Activated naive CD4-positive, alpha-beta T cell treated with anti-CD3 and anti-CD28 coated beads, Interleukin-2, amount 50 U/mL, for 24 hours (primary cell): ENCODE measurements at regions not wholly inside any gene's neighbourhood (a gene's known extent, or its start where the extent isn't known, plus 50 kb on each side); places are given as distances from the start of the nearest gene placed in this dataset.

Experiments used
- H3K27ac Mint-ChIP-seq: one replicate; pipeline ENCODE4 v1.8.0; 2021; ENCODE audit warnings: mild to moderate bottlenecking, mixed read lengths
- H3K27me3 Mint-ChIP-seq: one replicate; pipeline ENCODE4 v1.8.0; 2021; ENCODE audit warnings: mixed read lengths
- H3K36me3 Mint-ChIP-seq: one replicate; pipeline ENCODE4 v1.8.0; 2021; ENCODE audit warnings: mixed read lengths
- H3K4me1 Mint-ChIP-seq: one replicate; pipeline ENCODE4 v1.8.0; 2021; ENCODE audit warnings: mixed read lengths
- H3K4me3 Mint-ChIP-seq: one replicate; pipeline ENCODE4 v1.8.0; 2021; ENCODE audit warnings: mild to moderate bottlenecking, mixed read lengths
- H3K9me3 Mint-ChIP-seq: one replicate; pipeline ENCODE4 v1.8.0; 2021; ENCODE audit warnings: mixed read lengths

DNA sequence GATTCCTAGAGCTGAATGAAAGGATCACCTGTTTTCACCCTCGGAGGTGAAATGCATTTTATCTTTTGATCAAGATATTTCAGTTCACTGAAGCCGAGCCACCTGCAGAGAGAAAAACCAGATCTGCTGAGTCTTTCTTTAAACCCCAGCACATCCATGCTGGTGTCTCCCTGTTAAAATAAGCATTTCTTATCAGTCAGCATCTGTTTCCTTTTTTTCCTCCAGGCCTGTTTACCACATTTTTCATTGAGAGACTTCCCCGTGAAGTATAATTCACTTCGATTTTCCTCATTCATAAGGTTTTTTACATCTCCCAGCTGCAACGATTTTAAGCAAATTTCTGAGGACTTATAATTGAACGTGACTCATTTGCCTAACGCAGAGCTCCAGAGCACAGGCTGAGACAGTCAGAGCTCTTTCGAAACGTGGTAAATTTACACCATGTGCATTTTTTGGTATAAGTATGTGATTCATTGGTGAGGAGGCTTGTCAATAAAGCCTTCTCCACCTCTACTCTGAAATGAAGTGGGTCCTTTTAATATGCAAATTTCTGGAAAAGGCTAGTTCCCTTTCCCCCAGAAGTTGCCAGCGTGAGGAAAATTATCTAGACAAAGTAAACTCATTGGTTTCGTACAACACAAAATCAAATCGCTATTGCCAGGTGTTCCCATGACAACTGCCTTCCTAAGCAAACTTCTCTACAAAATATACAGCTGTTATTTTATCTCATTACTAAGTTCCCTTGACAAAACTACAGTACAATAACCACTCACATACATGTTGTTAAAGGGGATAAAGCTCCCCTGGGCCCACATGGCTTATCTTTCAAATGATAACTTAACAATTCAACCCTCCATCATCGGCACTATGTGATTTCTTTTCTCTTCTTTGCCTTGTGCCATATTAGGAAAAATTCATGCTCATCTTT lies 374.8 kb upstream of the AKR1E2 start:
- H3K27ac Mint-ChIP-seq: no peak overlapping the region
- no peaks in the 10 kb centered on the region for H3K9me3 Mint-ChIP-seq
- no peaks in the 10 kb centered on the region for H3K36me3 Mint-ChIP-seq
- peaks cover 11% of the 10 kb centered on the region for H3K27me3 Mint-ChIP-seq
- H3K4me1 Mint-ChIP-seq: peaks cover 12% of the 10 kb centered on the region
- H3K4me3 Mint-ChIP-seq: no peak overlapping the region

DNA sequence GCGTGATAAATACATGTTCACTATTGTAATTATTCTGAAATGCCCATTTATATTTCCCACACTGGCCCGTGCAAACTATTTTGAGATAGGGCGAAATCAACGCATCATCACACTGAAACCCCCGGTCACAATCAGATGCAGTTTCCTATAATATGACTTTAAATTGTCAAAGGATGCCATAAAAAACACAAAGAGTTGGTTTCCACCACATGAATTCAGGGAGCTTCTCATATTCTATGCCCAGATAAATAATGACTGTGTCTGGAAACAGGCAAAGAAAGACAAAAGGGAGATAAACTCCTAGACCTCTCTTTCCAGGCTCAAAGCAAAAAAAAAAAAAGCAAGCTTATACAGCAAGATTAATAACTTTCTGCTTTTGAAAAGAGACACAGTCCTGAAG lies 375.8 kb upstream of the AKR1E2 start:
- no peaks in the 10 kb centered on the region for H3K9me3 Mint-ChIP-seq
- H3K27ac Mint-ChIP-seq: no peak overlapping the region
- H3K36me3 Mint-ChIP-seq: no peaks in the 10 kb centered on the region
- H3K4me1 Mint-ChIP-seq: peaks cover 12% of the 10 kb centered on the region
- no peak overlapping the region for H3K4me3 Mint-ChIP-seq
- peaks cover 13% of the 10 kb centered on the region for H3K27me3 Mint-ChIP-seq

DNA sequence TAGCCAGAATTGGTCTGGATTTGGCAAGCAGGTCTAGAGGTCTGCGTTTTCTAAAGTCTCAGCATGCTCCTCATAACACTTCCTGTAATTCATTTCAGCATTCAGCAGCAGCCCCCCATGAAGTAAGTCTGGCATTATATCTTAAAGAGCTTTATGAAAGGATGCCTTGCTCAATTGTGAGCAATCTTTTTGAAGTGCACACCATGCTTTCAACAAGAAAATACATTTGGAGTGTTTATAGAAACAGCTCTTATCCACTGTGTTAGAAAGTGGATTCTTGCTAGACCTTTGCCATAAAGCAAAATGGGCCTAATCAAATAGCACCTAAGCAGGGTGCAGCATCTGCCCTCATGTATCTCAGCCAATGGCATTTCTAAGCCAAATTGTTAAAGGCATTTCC lies 378.0 kb upstream of the AKR1E2 start:
- H3K27ac Mint-ChIP-seq: no peak overlapping the region
- H3K36me3 Mint-ChIP-seq: peaks cover 1% of the 10 kb centered on the region
- no peak overlapping the region for H3K4me3 Mint-ChIP-seq
- peaks cover 12% of the 10 kb centered on the region for H3K4me1 Mint-ChIP-seq
- H3K27me3 Mint-ChIP-seq: peaks cover 8% of the 10 kb centered on the region
- H3K9me3 Mint-ChIP-seq: peaks cover 12% of the 10 kb centered on the region

DNA sequence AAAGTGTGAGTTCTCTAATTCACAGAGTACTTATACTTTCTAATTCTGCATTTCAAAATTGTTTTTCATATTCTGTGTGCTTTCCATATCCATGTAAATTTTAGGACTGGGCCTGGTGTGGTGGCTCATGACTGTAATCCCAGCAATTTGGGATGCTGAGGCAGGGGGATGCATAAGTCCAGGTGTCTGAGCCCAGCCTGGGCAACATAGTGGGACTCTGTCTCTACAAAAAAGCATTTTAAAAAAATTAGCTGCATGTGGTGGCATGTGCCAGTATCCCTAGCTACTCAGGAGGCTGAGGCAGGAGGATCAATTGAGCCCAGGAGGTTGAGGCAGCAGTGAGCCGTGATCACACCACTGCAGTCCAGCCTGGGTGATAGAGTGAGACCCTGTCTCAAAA lies 382.6 kb upstream of the AKR1E2 start:
- Mint-ChIP-seq H3K27me3 (peaks cover 7% of the 10 kb centered on the region), H3K9me3 (peaks cover 21% of the 10 kb centered on the region), H3K4me1 (no peaks in the 10 kb centered on the region), H3K4me3 (no peak overlapping the region), H3K36me3 (peaks cover 1% of the 10 kb centered on the region), H3K27ac (no peak overlapping the region)

DNA sequence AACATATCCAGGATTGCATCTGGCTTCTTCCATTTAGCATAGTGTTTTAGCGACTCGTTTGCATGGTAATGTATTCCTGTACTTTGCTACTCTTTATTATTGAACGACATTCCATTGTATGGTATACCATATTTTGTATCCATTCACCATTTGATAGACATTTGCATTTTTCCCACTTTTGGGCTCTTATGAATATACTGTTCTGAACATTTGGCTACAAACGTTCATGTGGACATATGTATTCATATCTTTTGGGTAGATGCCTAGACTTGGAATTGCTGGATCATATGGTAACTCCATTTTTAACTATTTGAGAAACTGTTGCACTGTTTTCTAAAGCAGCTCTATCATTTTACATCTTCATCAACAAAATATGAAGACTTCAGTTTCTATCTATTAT lies 383.7 kb upstream of the AKR1E2 start:
- Mint-ChIP-seq H3K4me3 (no peak overlapping the region), H3K27me3 (peaks cover 7% of the 10 kb centered on the region), H3K4me1 (no peaks in the 10 kb centered on the region), H3K36me3 (peaks cover 1% of the 10 kb centered on the region), H3K27ac (no peak overlapping the region), H3K9me3 (peaks cover 21% of the 10 kb centered on the region)

DNA sequence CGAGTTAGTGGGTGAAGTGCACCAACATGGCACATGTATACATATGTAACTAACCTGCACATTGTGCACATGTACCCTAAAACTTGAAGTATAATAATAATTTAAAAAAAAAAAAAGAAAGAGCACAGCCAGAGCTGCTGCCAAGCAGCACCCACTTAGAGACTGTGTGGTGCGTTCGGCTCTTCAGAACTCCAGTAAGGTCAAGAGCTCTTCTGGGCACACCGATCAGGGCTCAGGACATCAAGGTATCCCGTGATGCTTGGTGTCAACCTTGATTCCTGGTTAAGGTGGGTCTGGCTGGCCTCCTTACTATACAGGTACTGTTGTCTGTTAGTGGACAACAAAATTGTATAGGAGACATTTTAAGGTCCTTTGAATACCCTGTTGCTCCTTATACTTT lies 385.7 kb upstream of the AKR1E2 start:
- Mint-ChIP-seq H3K27me3 (peaks cover 2% of the 10 kb centered on the region), H3K4me1 (no peaks in the 10 kb centered on the region), H3K27ac (no peak overlapping the region), H3K4me3 (no peak overlapping the region), H3K9me3 (peaks cover 21% of the 10 kb centered on the region), H3K36me3 (peaks cover 1% of the 10 kb centered on the region)

DNA sequence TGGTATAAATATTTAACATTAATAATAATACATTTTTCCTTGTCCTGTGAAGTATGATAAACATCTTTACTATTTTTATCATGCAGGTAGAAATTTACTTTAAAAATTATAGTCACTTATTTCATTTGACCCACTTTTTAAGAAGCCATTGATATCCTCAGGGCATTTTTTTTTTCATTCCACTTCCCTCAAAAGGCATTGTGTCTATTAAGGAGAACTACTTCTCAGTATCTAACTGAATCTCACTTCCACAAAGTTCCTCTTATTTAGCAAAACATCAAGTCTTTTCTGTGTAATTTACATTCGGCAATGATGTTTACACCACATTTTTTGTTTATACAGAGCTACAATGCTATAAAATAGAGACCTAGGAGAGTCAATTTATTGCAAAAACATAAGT lies 388.2 kb upstream of the AKR1E2 start:
- Mint-ChIP-seq H3K4me1 (no peaks in the 10 kb centered on the region), H3K27me3 (peaks cover 2% of the 10 kb centered on the region), H3K36me3 (no peaks in the 10 kb centered on the region), H3K9me3 (peaks cover 7% of the 10 kb centered on the region), H3K4me3 (no peak overlapping the region), H3K27ac (no peak overlapping the region)

DNA sequence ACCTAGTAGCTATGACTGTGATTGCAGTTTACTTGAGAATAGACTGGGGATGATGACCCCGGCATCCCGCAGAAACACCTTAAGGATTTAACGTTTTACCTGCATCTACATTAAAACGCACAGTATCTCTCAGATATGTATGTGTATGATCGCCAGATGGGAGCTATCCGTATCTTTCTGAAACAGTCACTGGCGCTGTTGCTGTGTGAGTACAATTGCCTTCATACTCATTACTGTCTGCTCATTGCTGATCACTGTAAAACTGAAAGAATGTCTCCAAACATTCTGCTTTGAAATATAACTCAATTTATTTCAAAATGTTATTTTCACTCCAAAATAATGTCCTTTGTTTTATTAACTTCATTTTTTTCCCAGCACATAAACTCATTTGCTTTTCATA lies 388.9 kb upstream of the AKR1E2 start:
- no peaks in the 10 kb centered on the region for H3K4me1 Mint-ChIP-seq
- no peaks in the 10 kb centered on the region for H3K36me3 Mint-ChIP-seq
- H3K4me3 Mint-ChIP-seq: no peak overlapping the region
- H3K27me3 Mint-ChIP-seq: peaks cover 2% of the 10 kb centered on the region
- no peak overlapping the region for H3K27ac Mint-ChIP-seq
- peaks cover 3% of the 10 kb centered on the region for H3K9me3 Mint-ChIP-seq

DNA sequence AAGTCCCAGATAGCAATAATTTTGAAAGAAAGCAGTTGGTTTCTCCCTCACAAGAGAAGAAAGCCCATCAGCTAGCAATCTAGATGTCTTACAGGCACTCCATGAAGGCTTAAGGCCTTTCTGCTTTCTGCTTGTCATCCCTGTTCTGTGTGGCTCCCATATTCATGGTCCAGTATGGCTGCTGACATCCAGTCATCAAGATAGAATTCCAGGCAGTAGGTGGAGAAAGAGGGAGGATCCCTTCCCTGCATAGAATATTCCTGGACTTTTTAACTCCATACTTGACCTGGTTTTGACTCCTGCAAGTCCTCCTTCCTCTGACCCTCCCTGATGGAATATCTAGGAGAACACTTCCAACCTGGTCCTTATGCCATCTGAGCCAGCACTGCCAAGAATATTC lies 389.9 kb upstream of the AKR1E2 start:
- no peaks in the 10 kb centered on the region for H3K9me3 Mint-ChIP-seq
- no peak overlapping the region for H3K4me3 Mint-ChIP-seq
- H3K4me1 Mint-ChIP-seq: no peaks in the 10 kb centered on the region
- H3K36me3 Mint-ChIP-seq: no peaks in the 10 kb centered on the region
- peaks cover under 1% of the 10 kb centered on the region for H3K27me3 Mint-ChIP-seq
- H3K27ac Mint-ChIP-seq: no peak overlapping the region

DNA sequence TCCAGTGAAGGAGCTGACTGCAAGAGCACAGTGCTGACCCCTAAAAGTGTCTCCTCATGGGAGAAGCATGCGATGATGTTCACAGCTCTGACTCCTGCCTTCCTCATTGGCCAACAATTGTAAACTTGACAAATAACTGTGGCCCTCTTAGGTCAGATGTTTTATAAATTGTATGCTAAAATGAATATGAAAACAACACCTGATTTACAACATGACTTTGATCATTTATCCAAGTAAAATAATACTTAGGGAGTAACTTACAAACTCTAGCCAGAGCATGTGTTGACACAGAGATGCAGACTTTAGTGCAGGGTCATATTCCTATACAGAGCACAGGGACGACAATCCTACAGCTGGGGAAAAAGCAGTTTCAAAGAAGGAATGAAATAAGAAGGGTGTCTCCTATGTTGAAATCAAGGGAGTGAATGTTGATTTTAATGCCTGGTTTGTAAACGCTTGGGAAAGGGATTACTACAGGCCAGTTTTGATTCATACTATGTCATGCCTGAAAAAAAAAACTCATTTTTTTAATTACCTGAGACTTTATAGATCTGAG lies 391.4 kb upstream of the AKR1E2 start:
- Mint-ChIP-seq H3K4me3 (no peak overlapping the region), H3K9me3 (no peaks in the 10 kb centered on the region), H3K36me3 (no peaks in the 10 kb centered on the region), H3K4me1 (no peaks in the 10 kb centered on the region), H3K27ac (no peak overlapping the region), H3K27me3 (no peaks in the 10 kb centered on the region)

DNA sequence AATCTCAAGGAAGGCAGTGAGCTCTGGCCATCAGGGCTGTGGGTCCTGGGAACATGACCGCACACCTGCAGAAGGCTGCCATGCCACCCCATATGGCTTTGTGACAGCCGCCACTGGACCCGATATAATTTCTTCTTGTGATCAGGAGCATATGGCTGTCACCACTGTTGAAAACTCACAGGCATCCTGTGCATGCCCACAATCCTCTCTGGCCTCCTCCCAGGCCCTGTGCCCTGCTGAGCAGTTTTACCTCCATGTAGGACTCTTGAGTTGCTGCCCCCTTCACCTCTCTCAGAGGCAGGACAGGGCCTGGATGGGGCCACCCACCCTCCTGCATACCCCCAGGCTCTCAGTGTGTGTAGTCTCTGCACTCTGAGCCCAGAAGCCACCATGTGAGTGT lies 391.9 kb upstream of the AKR1E2 start:
- Mint-ChIP-seq H3K4me1 (no peaks in the 10 kb centered on the region), H3K27ac (no peak overlapping the region), H3K4me3 (no peak overlapping the region), H3K27me3 (no peaks in the 10 kb centered on the region), H3K9me3 (no peaks in the 10 kb centered on the region), H3K36me3 (no peaks in the 10 kb centered on the region)

DNA sequence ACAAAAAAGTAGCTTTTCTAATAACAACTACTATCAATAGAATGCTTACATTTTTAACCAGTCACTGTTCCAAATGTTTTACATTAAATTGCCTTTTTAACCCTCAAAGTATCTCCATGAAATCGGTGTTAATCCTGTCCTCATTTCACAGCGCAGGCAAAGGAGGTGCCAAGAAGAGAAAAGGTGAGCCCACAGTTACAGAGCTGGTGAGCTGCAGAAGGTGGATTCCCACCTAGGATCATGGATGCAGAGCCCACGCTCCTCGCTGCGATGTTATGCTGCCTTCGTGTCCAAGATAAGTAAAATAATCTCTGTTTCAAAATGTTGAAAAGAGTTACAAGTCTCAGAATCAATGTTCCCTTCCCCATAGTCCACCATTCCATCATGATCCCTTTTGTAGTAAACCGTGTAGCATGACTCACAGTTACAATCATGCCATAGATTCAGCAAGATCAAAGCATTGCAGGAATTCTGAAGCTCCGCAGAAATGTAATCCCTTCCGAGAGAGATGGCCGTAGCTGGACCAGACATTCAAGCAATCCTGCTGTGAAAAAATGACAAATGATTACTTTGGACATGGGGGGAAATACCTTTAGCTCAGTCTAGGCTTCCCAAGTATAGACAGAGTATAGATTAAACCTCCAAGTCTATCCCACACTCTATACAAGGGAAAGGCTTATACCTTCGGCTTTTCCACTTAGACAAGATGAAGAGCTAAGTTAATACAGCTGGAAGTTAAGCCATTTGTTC lies 394.7 kb upstream of the AKR1E2 start:
- H3K9me3 Mint-ChIP-seq: no peaks in the 10 kb centered on the region
- no peaks in the 10 kb centered on the region for H3K36me3 Mint-ChIP-seq
- no peak overlapping the region for H3K4me3 Mint-ChIP-seq
- no peak overlapping the region for H3K27ac Mint-ChIP-seq
- no peaks in the 10 kb centered on the region for H3K4me1 Mint-ChIP-seq
- H3K27me3 Mint-ChIP-seq: no peaks in the 10 kb centered on the region

DNA sequence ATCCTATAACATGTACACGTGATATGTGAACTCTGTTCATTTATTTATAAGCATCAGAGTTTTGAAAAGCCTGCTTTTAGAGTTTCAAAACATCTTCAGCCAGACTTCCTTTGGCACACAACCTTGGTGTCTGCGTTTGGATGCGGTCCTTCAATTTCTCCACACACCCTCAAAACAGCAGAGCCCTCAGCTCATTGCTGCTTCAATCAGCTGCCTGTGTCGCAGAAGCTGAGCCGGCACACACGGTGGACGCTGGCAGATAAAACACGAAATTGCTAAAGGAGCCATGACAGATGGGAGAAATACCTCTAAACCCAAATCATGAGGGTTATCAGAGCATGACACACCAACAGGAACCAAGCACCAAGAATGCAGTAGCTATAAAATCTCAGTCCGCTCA lies 396.4 kb upstream of the AKR1E2 start:
- Mint-ChIP-seq H3K9me3 (no peaks in the 10 kb centered on the region), H3K36me3 (no peaks in the 10 kb centered on the region), H3K27me3 (no peaks in the 10 kb centered on the region), H3K4me1 (no peaks in the 10 kb centered on the region), H3K4me3 (no peak overlapping the region), H3K27ac (no peak overlapping the region)

DNA sequence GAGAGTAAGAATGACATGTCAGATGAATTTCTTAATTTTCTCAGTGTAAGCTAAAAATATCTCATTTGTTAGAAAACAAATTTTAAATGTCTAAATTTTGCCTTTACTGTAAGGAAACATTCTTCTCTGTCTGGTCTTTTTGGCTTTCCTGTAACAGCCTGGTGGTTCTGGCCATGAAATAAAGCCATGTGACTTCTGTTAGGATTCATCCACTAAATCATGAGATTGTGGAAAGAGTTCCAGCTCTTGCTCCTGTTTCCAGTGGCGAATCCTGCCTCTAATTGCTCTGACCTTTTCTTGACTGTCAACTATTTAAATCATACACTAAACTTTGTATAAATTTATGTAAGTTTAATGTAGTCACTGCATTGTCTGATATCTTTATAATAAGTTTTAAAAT lies 398.5 kb upstream of the AKR1E2 start:
- Mint-ChIP-seq H3K27ac (no peak overlapping the region), H3K9me3 (no peaks in the 10 kb centered on the region), H3K4me1 (no peaks in the 10 kb centered on the region), H3K36me3 (no peaks in the 10 kb centered on the region), H3K27me3 (no peaks in the 10 kb centered on the region), H3K4me3 (no peak overlapping the region)

DNA sequence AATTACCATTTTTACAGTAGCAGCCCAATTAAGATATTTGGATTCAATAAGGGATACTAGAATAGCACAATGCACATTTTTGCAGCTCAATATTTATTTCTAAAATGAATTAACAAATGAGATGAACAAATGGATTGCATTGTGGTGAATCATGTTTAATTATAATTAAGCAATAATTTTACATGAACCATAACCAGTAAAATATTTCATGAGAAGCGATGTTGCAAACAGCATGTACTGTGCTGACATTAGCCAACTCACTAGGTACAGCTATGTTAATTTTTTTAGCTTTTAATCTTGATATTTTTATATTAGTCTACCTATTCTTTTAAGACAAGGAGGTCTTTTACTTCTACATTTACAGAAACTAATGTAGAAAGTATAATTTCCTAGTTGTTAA lies 399.1 kb upstream of the AKR1E2 start:
- Mint-ChIP-seq H3K9me3 (no peaks in the 10 kb centered on the region), H3K27ac (no peak overlapping the region), H3K36me3 (no peaks in the 10 kb centered on the region), H3K4me3 (no peak overlapping the region), H3K4me1 (no peaks in the 10 kb centered on the region), H3K27me3 (no peaks in the 10 kb centered on the region)

DNA sequence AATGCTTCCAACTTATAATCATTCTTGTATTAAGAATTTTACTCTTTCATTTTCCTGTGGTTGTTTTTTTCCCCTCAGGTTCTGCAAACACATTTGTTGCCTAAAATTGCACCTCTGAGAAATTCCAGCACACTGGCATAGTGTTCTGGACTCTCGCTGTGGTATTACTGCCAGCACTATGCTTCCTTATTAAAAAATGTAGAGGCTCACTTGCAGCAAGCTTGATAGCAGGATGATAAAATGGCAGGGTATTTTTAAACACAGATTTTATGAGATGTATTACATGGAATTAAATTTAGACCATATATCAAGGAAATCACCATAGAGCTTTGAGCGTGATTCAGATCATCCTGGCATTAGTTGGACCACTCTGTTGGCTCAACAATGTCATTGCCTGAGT lies 416.7 kb upstream of the AKR1E2 start:
- Mint-ChIP-seq H3K9me3 (no peaks in the 10 kb centered on the region), H3K27me3 (peaks cover 4% of the 10 kb centered on the region), H3K4me3 (no peak overlapping the region), H3K36me3 (no peaks in the 10 kb centered on the region), H3K27ac (no peak overlapping the region), H3K4me1 (peaks cover 5% of the 10 kb centered on the region)
